H1 (cell line): ENCODE measurements at regions not wholly inside any gene's neighbourhood (a gene's known extent, or its start where the extent isn't known, plus 50 kb on each side); places are given as distances from the start of the nearest gene placed in this dataset.

Source experiments
- BACH1 ChIP-seq: IDR thresholded peaks from 2 replicates; pipeline ENCODE4 v1.6.1; 2012; ENCODE audit warnings: low read length, improper control_type of control experiment
- CBX5 ChIP-seq: fragments of 300-800, 300-1000 bp; sonication (generic); IDR thresholded peaks from 2 replicates; pipeline ENCODE4 v1.7.1; 2016; ENCODE audit warnings: antibody characterized with exemption, low read length, low read depth
- CTBP2 ChIP-seq: IDR thresholded peaks from 2 replicates; pipeline ENCODE4 v1.7.0; 2011; ENCODE audit warnings: borderline replicate concordance, mild to moderate bottlenecking, moderate library complexity, mixed read lengths, low read length; ENCODE audit not compliant: insufficient read depth, insufficient read length
- CTCF ChIP-seq, 3 experiments: IDR thresholded peaks; 1 replicate in 2 of 3; 2 replicates in 1 of 3; pipeline versions ENCODE4 v1.5.1 to v1.6.1; 2011; ENCODE audit warnings: low read length in 3 of 3, mild to moderate bottlenecking in 3 of 3, inconsistent platforms in 2 of 3, low read depth in 1 of 3, moderate library complexity in 1 of 3; ENCODE audit not compliant: insufficient read depth in 1 of 3; ENCODE audit errors: control extremely low read depth in 1 of 3
- EP300 ChIP-seq, 2 experiments: IDR thresholded peaks; 1 replicate in 1 of 2; 2 replicates in 1 of 2; pipeline ENCODE4 v1.6.1; 2011 to 2012; ENCODE audit warnings: low read depth in 2 of 2, low read length in 2 of 2, mild to moderate bottlenecking in 2 of 2, borderline replicate concordance in 1 of 2, inconsistent platforms in 1 of 2, moderate library complexity in 1 of 2
- GTF2F1 ChIP-seq: IDR thresholded peaks from 2 replicates; pipeline ENCODE4 v1.6.1; 2012; ENCODE audit warnings: low read depth, low read length, improper control_type of control experiment, borderline replicate concordance
- POLR2A ChIP-seq, 2 experiments: IDR thresholded peaks; 1 replicate in 1 of 2; 2 replicates in 1 of 2; pipeline ENCODE4 v1.6.1; 2011; ENCODE audit warnings: low read depth in 2 of 2, low read length in 2 of 2, mild to moderate bottlenecking in 2 of 2; ENCODE audit errors: control extremely low read depth in 1 of 2
- POLR2AphosphoS5 ChIP-seq: IDR thresholded peaks from 2 replicates; pipeline ENCODE4 v1.6.1; 2011; ENCODE audit warnings: low read depth, low read length
- RAD21 ChIP-seq, 2 experiments: IDR thresholded peaks in 1 of 2; conservative IDR thresholded peaks in 1 of 2; 2 replicates each; pipeline ENCODE4 v1.6.1; 2011; ENCODE audit warnings: low read depth in 2 of 2, low read length in 2 of 2, improper control_type of control experiment in 1 of 2, inconsistent platforms in 1 of 2, mild to moderate bottlenecking in 1 of 2, moderate library complexity in 1 of 2
- RXRA ChIP-seq: IDR thresholded peaks from 2 replicates; pipeline ENCODE4 v1.6.1; 2011; ENCODE audit warnings: low read depth, mild to moderate bottlenecking, low read length, moderate library complexity; ENCODE audit not compliant: insufficient read depth
- TAF1 ChIP-seq: IDR thresholded peaks from 2 replicates; pipeline ENCODE4 v1.6.1; 2011; ENCODE audit warnings: mild to moderate bottlenecking, low read depth, low read length
- TF ChIP-seq, protein P1 (sequence below): IDR thresholded peaks from 2 replicates; pipeline ENCODE4 v1.6.1; 2011; ENCODE audit warnings: low read length, improper control_type of control experiment

DNA sequence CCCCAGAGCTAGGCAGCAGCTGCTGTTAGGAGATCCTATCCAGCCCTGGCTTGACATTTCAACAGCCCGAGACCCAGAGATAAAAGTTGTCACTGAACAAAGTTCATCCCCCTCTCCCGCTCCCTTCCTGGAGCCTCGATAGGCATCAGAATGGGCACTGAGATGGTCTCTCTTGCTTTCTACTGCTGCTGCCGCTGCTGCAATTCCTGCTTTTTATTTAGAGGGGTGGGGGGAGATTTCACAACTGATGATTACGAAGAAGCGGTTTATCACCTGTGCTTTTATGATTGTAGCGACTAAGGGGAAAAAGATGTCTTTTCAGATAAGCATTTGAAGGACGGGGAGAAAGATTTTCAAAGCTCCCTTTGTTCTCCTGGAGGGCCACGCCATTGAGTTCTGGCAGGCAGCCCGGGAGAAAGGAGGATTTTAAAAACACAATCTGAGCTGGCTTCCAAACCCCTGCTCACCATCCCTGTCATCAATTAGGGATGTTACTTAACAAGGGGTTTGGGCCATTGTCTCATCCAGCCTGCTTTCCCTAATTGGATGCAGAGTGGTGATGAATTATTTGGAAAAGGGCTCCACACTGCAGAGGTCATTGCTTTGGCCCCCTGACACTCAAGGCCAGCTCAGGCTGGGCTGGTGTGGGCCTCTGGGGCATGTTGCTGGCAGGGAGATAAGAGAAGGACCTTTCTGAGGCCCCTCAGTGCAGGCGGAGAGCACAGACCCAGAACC, 344.7 kb downstream of the BUD13 start:
- TF ChIP-seq CTCF (IDR thresholded peaks at IDR 0.05; ENCODE audit: control extremely low read depth in 1 of 3, insufficient read depth in 1 of 3, low read depth in 1 of 3, low read length in 3 of 3) = no peak
- TF ChIP-seq TAF1 = no peak
- TF ChIP-seq BACH1 = no peak
- TF ChIP-seq GTF2F1 = no peak
- no peak for TF ChIP-seq CTBP2
- TF ChIP-seq EP300 (IDR thresholded peaks at IDR 0.05; ENCODE audit: borderline replicate concordance in 1 of 2, low read depth in 2 of 2, low read length in 2 of 2) = no peak
- no peak for TF ChIP-seq RAD21 (IDR thresholded peaks at IDR 0.05 in 1 of 2, conservative IDR thresholded peaks at IDR 0.05 in 1 of 2; ENCODE audit: low read depth in 2 of 2, low read length in 2 of 2)
- no peak for TF ChIP-seq POLR2A (IDR thresholded peaks at IDR 0.05; ENCODE audit: control extremely low read depth in 1 of 2, low read depth in 2 of 2, low read length in 2 of 2)
- TF ChIP-seq CBX5 = no peak
- TF ChIP-seq, protein P1, sequence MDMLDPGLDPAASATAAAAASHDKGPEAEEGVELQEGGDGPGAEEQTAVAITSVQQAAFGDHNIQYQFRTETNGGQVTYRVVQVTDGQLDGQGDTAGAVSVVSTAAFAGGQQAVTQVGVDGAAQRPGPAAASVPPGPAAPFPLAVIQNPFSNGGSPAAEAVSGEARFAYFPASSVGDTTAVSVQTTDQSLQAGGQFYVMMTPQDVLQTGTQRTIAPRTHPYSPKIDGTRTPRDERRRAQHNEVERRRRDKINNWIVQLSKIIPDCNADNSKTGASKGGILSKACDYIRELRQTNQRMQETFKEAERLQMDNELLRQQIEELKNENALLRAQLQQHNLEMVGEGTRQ = no peak
- TF ChIP-seq POLR2AphosphoS5 = no peak
- TF ChIP-seq RXRA = no peak
